NB4 (cell line): ENCODE measurements at regions not wholly inside any gene's neighbourhood (a gene's known extent, or its start where the extent isn't known, plus 50 kb on each side); places are given as distances from the start of the nearest gene placed in this dataset.

Experiments
- DNase-seq: peaks from one replicate; pipeline ENCODE4 v3.0.0; 2010; ENCODE audit warnings: low read depth
- H3K4me3 ChIP-seq: one replicate; pipeline ENCODE4 v1.5.1; 2011; ENCODE audit warnings: mild to moderate bottlenecking, low read depth, low read length, moderate library complexity
- MYC ChIP-seq: IDR thresholded peaks from 2 replicates; pipeline ENCODE4 v1.6.1; 2011; ENCODE audit warnings: low read depth, low read length
- POLR2A ChIP-seq: IDR thresholded peaks from 2 replicates; pipeline ENCODE4 v1.6.1; 2011; ENCODE audit warnings: mild to moderate bottlenecking; ENCODE audit not compliant: insufficient read length; ENCODE audit errors: extremely low read depth
- TF ChIP-seq, protein P1 (sequence below): IDR thresholded peaks from 2 replicates; pipeline ENCODE4 v1.6.1; 2011; ENCODE audit warnings: low read depth, low read length
- TF ChIP-seq, protein P2 (sequence below): IDR thresholded peaks from one replicate; pipeline ENCODE4 v1.5.1; 2012; ENCODE audit warnings: low read depth, low read length

DNA sequence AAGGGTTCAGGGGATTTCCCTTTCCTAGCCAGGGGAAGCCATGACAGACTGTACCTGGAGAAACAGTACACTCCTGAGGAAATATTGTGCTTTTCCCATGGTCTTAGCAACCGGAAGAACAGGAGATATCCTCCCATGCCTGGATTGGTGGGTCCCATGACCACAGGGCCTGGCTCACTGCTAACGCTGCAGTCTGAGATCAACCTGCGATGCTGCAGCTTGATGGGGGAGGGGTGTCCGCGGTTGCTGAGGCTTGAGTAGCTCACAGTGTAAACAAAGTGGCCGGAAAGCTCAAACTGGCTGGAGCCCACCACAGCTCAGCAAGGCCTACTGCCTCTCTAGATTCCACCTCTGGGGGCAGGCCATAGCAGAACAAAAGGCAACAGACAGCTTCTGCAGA lies 819.5 kb downstream of the TECRL start:
- TF ChIP-seq POLR2A (no peak), MYC (no peak)
- TF ChIP-seq, protein P1, sequence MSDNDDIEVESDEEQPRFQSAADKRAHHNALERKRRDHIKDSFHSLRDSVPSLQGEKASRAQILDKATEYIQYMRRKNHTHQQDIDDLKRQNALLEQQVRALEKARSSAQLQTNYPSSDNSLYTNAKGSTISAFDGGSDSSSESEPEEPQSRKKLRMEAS = no peak
- TF ChIP-seq, protein P2, sequence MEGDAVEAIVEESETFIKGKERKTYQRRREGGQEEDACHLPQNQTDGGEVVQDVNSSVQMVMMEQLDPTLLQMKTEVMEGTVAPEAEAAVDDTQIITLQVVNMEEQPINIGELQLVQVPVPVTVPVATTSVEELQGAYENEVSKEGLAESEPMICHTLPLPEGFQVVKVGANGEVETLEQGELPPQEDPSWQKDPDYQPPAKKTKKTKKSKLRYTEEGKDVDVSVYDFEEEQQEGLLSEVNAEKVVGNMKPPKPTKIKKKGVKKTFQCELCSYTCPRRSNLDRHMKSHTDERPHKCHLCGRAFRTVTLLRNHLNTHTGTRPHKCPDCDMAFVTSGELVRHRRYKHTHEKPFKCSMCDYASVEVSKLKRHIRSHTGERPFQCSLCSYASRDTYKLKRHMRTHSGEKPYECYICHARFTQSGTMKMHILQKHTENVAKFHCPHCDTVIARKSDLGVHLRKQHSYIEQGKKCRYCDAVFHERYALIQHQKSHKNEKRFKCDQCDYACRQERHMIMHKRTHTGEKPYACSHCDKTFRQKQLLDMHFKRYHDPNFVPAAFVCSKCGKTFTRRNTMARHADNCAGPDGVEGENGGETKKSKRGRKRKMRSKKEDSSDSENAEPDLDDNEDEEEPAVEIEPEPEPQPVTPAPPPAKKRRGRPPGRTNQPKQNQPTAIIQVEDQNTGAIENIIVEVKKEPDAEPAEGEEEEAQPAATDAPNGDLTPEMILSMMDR = no peak
- no peak for DNase-seq
- H3K4me3 ChIP-seq = no peak overlapping the region

DNA sequence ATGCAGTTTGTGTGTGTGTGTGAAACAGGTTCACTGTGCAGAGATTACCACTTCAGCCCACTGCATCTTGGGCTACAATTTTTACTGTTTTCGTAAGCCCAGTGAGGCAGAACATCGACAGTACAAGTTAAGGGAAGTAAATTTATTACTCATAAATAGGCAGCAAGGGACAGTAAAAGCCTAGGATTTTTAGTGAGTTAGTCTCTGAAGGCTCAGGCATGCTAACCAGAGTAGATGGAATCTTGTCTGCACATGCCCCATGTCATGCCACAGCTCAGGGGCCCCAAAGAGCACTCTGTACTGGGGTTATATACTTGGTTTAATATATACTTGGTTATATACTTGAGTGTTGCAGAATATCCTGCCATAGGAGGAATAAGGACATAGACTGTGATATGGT lies 825.7 kb downstream of the TECRL start:
- no peak for TF ChIP-seq POLR2A
- no peak for TF ChIP-seq MYC
- TF ChIP-seq, protein P1 = no peak
- TF ChIP-seq, protein P2 = no peak
- no peak for DNase-seq
- H3K4me3 ChIP-seq = no peak overlapping the region

DNA sequence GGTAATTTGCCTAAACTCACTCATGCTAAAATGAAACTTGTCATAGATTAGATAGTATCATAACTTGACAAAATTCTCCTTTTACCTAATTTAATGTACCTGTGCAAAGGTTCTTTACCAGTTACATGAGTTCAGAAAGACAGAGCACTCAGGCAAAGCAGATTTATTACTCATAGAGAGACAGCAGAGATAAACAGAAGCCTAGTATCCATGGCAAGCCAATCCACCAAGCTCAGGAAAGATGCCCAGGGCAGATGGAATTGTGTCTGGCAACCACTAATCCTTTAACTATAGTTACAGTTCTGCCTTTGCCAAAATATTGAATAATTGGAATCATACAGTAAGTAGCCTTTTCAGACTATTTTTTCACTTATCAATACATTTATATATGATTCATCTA lies 826.2 kb downstream of the TECRL start:
- DNase-seq = no peak
- no peak for TF ChIP-seq MYC
- no peak for TF ChIP-seq POLR2A
- TF ChIP-seq, protein P1 = no peak
- TF ChIP-seq, protein P2 = no peak
- no peak overlapping the region for H3K4me3 ChIP-seq

DNA sequence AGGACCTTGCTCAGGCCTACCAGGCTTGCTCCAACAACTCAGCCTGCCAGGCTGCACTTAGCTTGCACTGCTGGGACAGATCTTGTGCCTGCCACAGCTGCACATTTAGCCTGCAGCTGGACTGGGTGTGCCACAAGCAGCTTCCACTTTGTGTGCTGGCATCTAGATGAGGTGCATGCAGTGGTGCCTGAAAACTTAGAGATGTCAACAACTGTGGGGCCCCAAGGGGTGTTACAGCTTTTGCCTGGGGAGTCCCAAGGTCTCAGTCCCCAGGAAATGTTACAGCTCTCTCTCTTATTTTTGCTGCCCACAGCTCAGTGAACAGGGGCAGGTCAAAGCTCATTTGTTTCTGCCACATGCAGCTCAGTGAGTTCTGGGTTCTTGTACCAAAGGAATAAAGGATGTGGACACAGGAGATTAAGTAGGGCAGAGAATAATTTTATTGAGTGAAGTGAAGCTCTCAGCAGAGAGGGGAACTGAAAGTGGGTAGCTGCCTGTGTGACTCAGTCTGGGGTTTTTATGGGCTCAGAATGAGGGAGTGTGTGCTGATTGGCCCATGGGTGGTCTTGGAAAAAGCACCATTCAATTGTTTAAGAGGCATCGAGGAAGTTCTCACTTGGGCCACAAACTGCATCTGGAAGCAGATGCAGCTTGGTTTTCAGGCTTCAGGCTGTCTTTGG lies 828.3 kb downstream of the TECRL start:
- TF ChIP-seq, protein P1 = no peak
- TF ChIP-seq, protein P2 = no peak
- TF ChIP-seq MYC = no peak
- TF ChIP-seq POLR2A = no peak
- H3K4me3 ChIP-seq = no peak overlapping the region
- peak; percentile 34 for DNase-seq

DNA sequence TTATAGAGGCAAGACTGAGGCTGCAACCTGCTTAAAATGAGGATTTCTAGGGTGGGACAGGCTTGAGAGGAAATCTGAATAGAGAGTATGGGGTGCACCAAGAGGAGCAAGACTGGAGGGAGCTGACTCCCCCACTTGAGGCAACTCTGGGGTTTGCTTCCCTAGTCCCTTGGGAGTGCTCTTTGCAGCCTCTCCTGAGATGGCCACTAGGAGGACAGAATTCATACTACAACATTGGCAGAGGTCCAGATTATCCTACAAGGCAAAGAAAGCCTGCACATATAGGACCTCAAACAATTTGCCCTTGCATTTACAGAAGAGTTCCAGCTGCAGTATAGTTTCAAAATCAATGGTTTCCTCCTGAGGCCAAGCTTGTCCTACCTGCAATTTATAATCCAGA lies 830.9 kb downstream of the TECRL start:
- DNase-seq = no peak
- H3K4me3 ChIP-seq = no peak overlapping the region
- TF ChIP-seq MYC = no peak
- TF ChIP-seq, protein P1 = no peak
- TF ChIP-seq, protein P2 = peak; percentile 7

DNA sequence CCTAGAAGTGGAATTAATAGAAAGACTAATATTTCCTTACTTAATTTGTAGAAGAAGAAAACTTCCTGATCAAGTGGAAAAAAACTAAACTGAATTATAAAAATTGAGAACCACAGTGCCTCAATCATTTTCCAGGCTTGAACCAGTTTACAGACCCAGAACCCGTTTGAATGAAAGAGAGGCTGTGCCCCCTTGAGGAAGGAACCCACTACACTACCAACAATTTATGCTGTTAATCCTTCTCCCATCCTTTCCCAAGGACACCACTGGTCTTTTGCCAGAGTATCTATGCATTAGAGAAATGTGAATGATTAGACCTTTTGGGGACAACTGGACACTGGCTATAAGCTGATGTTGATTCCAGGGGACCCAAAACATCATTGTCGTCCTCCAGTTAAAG lies 842.6 kb downstream of the TECRL start:
- DNase-seq = no peak
- TF ChIP-seq, protein P2 = no peak
- no peak for TF ChIP-seq MYC
- no peak for TF ChIP-seq POLR2A
- TF ChIP-seq, protein P1 = no peak
- no peak overlapping the region for H3K4me3 ChIP-seq
